ENCODE measurements at regions not wholly inside any gene's neighbourhood (a gene's known extent, or its start where the extent isn't known, plus 50 kb on each side); places are given as distances from the start of the nearest gene placed in this dataset.

- H3K27ac ChIP-seq (ENCODE audit: low read length): no peak overlapping the region
- H3K9me3 ChIP-seq (ENCODE audit: insufficient read depth, low read depth, low read length): no peaks in the 10 kb centered on the region
- H3K27me3 ChIP-seq (ENCODE audit: insufficient read depth, low read length): peaks cover 97% of the 10 kb centered on the region
- no peak overlapping the region for H3K4me3 ChIP-seq (ENCODE audit: low read length)
- H3K36me3 ChIP-seq (ENCODE audit: insufficient read depth, low read depth, low read length): no peaks in the 10 kb centered on the region
- no peaks in the 10 kb centered on the region for H3K4me1 ChIP-seq (ENCODE audit: insufficient read depth, low read length)
- no peak overlapping the region for H3K9ac ChIP-seq (ENCODE audit: low read depth, low read length)
Measured at GRCh38 chr22:22740560-22741276, 96.3 kb downstream of the GGTLC2 start.

DNA sequence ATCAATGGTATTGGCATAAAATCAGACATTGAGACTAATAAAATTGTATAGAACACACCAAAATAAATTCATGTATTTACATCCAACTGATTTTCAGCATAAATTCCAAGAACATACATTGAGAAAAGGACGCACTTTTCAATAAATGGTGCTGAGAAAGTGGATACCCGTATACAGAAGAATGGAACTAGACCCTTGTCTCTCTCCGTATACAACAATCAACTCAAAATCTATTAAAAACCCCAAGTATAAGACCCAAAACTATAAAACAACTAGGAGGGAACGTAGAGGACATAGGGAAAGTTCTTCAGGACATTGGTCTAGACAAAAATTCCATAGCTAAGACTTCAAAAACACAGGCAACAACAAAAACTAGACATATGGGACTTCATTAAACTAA lies 97.4 kb downstream of the GGTLC2 start:
- no peak overlapping the region for H3K4me3 ChIP-seq (ENCODE audit: low read length)
- H3K4me1 ChIP-seq (ENCODE audit: insufficient read depth, low read length): no peaks in the 10 kb centered on the region
- no peaks in the 10 kb centered on the region for H3K36me3 ChIP-seq (ENCODE audit: insufficient read depth, low read depth, low read length)
- no peak overlapping the region for H3K9ac ChIP-seq (ENCODE audit: low read depth, low read length)
- H3K27me3 ChIP-seq (ENCODE audit: insufficient read depth, low read length): peaks cover 86% of the 10 kb centered on the region
- no peaks in the 10 kb centered on the region for H3K9me3 ChIP-seq (ENCODE audit: insufficient read depth, low read depth, low read length)
- H3K27ac ChIP-seq (ENCODE audit: low read length): no peak overlapping the region

GRCh38 chr22:22742641-22743040 lies 98.2 kb downstream of the GGTLC2 start:
- no peak overlapping the region for H3K27ac ChIP-seq (ENCODE audit: low read length)
- no peak overlapping the region for H3K4me3 ChIP-seq (ENCODE audit: low read length)
- peaks cover 79% of the 10 kb centered on the region for H3K27me3 ChIP-seq (ENCODE audit: insufficient read depth, low read length)
- no peaks in the 10 kb centered on the region for H3K9me3 ChIP-seq (ENCODE audit: insufficient read depth, low read depth, low read length)
- no peak overlapping the region for H3K9ac ChIP-seq (ENCODE audit: low read depth, low read length)
- H3K4me1 ChIP-seq (ENCODE audit: insufficient read depth, low read length): no peaks in the 10 kb centered on the region
- H3K36me3 ChIP-seq (ENCODE audit: insufficient read depth, low read depth, low read length): no peaks in the 10 kb centered on the region

DNA sequence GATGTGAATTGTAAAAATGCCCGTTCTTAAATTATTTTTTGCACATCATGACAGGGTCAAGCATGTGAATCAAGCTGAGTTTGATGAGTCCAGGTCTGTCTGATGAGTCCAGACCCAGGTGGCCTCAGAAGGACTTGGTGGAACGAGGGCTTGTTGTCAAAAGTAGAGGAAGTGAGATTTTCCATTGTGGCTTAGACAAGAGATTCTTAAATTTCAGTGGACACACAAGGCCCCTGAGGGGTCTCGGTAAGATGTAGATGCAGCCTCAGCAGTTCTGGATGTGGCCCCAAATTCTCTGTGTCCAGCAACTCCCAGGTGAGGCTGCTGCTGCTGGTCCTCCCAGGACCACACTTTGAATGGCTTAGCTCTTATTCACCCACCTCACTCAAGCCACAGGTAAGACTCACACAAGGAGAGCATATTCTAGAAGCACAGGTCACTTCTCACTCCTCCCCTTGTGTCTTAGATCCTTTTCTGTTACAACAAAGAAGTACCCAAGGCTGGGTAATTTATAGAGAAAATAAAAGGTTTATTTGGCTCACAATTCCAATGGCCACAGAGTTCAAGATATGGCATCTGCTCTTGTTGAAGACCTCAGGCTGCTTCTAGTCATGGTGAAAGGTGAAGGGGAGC lies 98.8 kb downstream of the GGTLC2 start:
- Histone ChIP-seq H3K9ac (ENCODE audit: low read depth, low read length) (no peak overlapping the region), H3K4me1 (ENCODE audit: insufficient read depth, low read length) (no peaks in the 10 kb centered on the region), H3K36me3 (ENCODE audit: insufficient read depth, low read depth, low read length) (no peaks in the 10 kb centered on the region), H3K9me3 (ENCODE audit: insufficient read depth, low read depth, low read length) (no peaks in the 10 kb centered on the region), H3K27me3 (ENCODE audit: insufficient read depth, low read length) (peaks cover 79% of the 10 kb centered on the region), H3K4me3 (ENCODE audit: low read length) (no peak overlapping the region), H3K27ac (ENCODE audit: low read length) (no peak overlapping the region)

DNA sequence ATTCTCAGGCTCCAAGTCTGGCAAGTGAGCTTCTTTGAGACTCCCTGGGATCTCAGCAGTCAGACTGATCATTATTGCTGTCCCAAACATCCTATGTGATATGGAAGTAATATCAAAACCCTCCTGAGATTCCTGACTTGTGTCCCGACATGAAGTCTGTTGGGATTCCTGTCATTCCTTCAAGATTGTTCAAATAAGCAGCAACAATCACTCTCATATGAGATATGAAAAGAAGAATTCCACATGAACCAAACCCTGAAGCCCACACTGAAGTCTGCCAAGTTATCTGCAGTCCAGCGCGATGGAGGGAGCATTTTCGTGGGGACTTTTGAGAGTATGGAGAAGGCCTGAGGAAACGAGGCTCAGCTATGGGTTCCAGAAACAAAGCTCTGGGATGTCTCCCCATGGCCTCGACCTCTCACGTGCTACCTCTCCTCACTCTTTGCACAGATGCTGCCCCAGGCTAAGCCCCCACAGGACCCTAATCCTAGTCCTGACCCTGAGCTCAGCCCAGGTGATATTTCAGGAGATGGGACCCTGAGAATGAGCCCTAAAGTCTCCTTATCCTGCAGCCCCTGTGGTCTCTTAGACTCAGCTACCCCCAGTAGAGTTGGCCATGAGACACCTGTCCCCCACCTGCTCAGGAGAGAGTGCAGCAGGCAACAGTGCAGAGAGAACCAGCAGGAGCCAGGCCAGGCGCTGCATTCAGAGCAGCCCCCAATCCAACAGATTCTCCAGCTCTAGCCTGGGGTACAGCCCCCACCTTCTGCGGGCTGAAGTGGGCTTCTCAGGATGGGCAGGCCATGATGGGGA lies 100.2 kb downstream of the GGTLC2 start:
- Histone ChIP-seq H3K4me1 (ENCODE audit: insufficient read depth, low read length) (no peaks in the 10 kb centered on the region), H3K4me3 (ENCODE audit: low read length) (no peak overlapping the region), H3K27me3 (ENCODE audit: insufficient read depth, low read length) (peaks cover 79% of the 10 kb centered on the region), H3K9me3 (ENCODE audit: insufficient read depth, low read depth, low read length) (no peaks in the 10 kb centered on the region), H3K9ac (ENCODE audit: low read depth, low read length) (no peak overlapping the region), H3K27ac (ENCODE audit: low read length) (no peak overlapping the region), H3K36me3 (ENCODE audit: insufficient read depth, low read depth, low read length) (no peaks in the 10 kb centered on the region)

GRCh38 chr22:22745225-22746060 lies 101.0 kb downstream of the GGTLC2 start:
- Histone ChIP-seq H3K4me1 (ENCODE audit: insufficient read depth, low read length) (no peaks in the 10 kb centered on the region), H3K9ac (ENCODE audit: low read depth, low read length) (no peak overlapping the region)

GRCh38 chr22:22746061-22746962 lies 101.9 kb downstream of the GGTLC2 start:
- no peaks in the 10 kb centered on the region for H3K36me3 ChIP-seq (ENCODE audit: insufficient read depth, low read depth, low read length)
- H3K27me3 ChIP-seq (ENCODE audit: insufficient read depth, low read length): peaks cover 77% of the 10 kb centered on the region
- H3K4me1 ChIP-seq (ENCODE audit: insufficient read depth, low read length): no peaks in the 10 kb centered on the region
- H3K27ac ChIP-seq (ENCODE audit: low read length): no peak overlapping the region
- H3K9ac ChIP-seq (ENCODE audit: low read depth, low read length): no peak overlapping the region
- H3K9me3 ChIP-seq (ENCODE audit: insufficient read depth, low read depth, low read length): no peaks in the 10 kb centered on the region
- H3K4me3 ChIP-seq (ENCODE audit: low read length): no peak overlapping the region

More at GRCh38 chr22:22745225-22746060, 101.0 kb downstream of the GGTLC2 start:
- Histone ChIP-seq H3K27ac (ENCODE audit: low read length) (no peak overlapping the region), H3K4me3 (ENCODE audit: low read length) (no peak overlapping the region), H3K27me3 (ENCODE audit: insufficient read depth, low read length) (peaks cover 79% of the 10 kb centered on the region), H3K36me3 (ENCODE audit: insufficient read depth, low read depth, low read length) (no peaks in the 10 kb centered on the region), H3K9me3 (ENCODE audit: insufficient read depth, low read depth, low read length) (no peaks in the 10 kb centered on the region)

- peaks cover 74% of the 10 kb centered on the region for H3K27me3 ChIP-seq (ENCODE audit: insufficient read depth, low read length)
- H3K9ac ChIP-seq (ENCODE audit: low read depth, low read length): no peak overlapping the region
- H3K36me3 ChIP-seq (ENCODE audit: insufficient read depth, low read depth, low read length): no peaks in the 10 kb centered on the region
- no peaks in the 10 kb centered on the region for H3K4me1 ChIP-seq (ENCODE audit: insufficient read depth, low read length)
- H3K4me3 ChIP-seq (ENCODE audit: low read length): no peak overlapping the region
- no peak overlapping the region for H3K27ac ChIP-seq (ENCODE audit: low read length)
- H3K9me3 ChIP-seq (ENCODE audit: insufficient read depth, low read depth, low read length): no peaks in the 10 kb centered on the region
Measured at GRCh38 chr22:22746963-22747933, 102.8 kb downstream of the GGTLC2 start.

GRCh38 chr22:22748297-22748743 lies 103.9 kb downstream of the GGTLC2 start:
- Histone ChIP-seq H3K4me1 (ENCODE audit: insufficient read depth, low read length) (no peaks in the 10 kb centered on the region), H3K9ac (ENCODE audit: low read depth, low read length) (no peak overlapping the region), H3K36me3 (ENCODE audit: insufficient read depth, low read depth, low read length) (no peaks in the 10 kb centered on the region), H3K27me3 (ENCODE audit: insufficient read depth, low read length) (peaks cover 74% of the 10 kb centered on the region), H3K27ac (ENCODE audit: low read length) (no peak overlapping the region), H3K9me3 (ENCODE audit: insufficient read depth, low read depth, low read length) (no peaks in the 10 kb centered on the region), H3K4me3 (ENCODE audit: low read length) (no peak overlapping the region)

DNA sequence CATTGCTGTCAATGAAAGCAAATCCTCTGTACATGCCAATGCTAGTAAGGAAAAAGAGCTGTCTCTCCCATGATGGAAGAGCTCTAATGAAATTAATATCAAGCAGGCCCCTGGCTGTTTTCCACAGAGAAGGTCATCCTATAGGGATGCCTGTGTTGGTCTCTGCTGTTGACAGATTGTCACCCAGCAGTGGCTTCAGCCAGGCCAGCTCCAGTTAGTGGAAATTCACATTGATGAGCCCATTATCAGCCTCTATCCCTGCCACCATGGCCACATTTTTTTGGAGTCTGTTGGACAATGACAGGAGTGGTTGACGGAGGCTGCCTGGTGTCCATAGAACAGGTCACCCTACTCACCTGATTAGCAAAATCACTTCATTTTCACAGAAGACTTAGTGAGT lies 104.3 kb downstream of the GGTLC2 start:
- H3K9me3 ChIP-seq (ENCODE audit: insufficient read depth, low read depth, low read length): no peaks in the 10 kb centered on the region
- H3K36me3 ChIP-seq (ENCODE audit: insufficient read depth, low read depth, low read length): no peaks in the 10 kb centered on the region
- no peak overlapping the region for H3K9ac ChIP-seq (ENCODE audit: low read depth, low read length)
- H3K27me3 ChIP-seq (ENCODE audit: insufficient read depth, low read length): peaks cover 72% of the 10 kb centered on the region
- H3K4me1 ChIP-seq (ENCODE audit: insufficient read depth, low read length): no peaks in the 10 kb centered on the region
- H3K4me3 ChIP-seq (ENCODE audit: low read length): no peak overlapping the region
- no peak overlapping the region for H3K27ac ChIP-seq (ENCODE audit: low read length)

Data from iPS-20b (cell line).